Ovary (tissue), 3 donors: ENCODE measurements at regions not wholly inside any gene's neighbourhood (a gene's known extent, or its start where the extent isn't known, plus 50 kb on each side); places are given as distances from the start of the nearest gene placed in this dataset.
"Not testable (repeated sequence)": the region's sequence is repeated elsewhere in the genome, so short reads cannot be mapped to it uniquely, and the experiment has no call there.

Experiments
- POLR2A ChIP-seq: fragments of 450-650 bp; IDR thresholded peaks from one replicate; pipeline ENCODE4 v1.6.1; 2017; ENCODE audit warnings: antibody characterized with exemption, mild to moderate bottlenecking, moderate library complexity
- TF ChIP-seq, protein P1 (sequence below), 3 donors: fragments of 450-650 bp in 2 of 3; fragments of 200-600 bp in 1 of 3; IDR thresholded peaks; one replicate each; pipeline versions ENCODE4 v1.5.1 to v1.8.0; 2016 to 2022; ENCODE audit warnings: antibody characterized with exemption in 3 of 3, mild to moderate bottlenecking in 1 of 3
- donor health status: DM: no; HTN: no; CAD: no.

GRCh38 chr3:87678984-87679660 lies 379.7 kb downstream of the CGGBP1 start:
- TF ChIP-seq, protein P1, sequence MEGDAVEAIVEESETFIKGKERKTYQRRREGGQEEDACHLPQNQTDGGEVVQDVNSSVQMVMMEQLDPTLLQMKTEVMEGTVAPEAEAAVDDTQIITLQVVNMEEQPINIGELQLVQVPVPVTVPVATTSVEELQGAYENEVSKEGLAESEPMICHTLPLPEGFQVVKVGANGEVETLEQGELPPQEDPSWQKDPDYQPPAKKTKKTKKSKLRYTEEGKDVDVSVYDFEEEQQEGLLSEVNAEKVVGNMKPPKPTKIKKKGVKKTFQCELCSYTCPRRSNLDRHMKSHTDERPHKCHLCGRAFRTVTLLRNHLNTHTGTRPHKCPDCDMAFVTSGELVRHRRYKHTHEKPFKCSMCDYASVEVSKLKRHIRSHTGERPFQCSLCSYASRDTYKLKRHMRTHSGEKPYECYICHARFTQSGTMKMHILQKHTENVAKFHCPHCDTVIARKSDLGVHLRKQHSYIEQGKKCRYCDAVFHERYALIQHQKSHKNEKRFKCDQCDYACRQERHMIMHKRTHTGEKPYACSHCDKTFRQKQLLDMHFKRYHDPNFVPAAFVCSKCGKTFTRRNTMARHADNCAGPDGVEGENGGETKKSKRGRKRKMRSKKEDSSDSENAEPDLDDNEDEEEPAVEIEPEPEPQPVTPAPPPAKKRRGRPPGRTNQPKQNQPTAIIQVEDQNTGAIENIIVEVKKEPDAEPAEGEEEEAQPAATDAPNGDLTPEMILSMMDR (IDR thresholded peaks at IDR 0.05): not testable (repeated sequence)
- TF ChIP-seq POLR2A: not testable (repeated sequence)
